Activated CD8-positive, alpha-beta memory T cell treated with anti-CD3 and anti-CD28 coated beads, Interleukin-2, amount 50 U/mL, for 24 hours (primary cell): ENCODE measurements at regions not wholly inside any gene's neighbourhood (a gene's known extent, or its start where the extent isn't known, plus 50 kb on each side); places are given as distances from the start of the nearest gene placed in this dataset.
"Not testable (repeated sequence)": the region's sequence is repeated elsewhere in the genome, so short reads cannot be mapped to it uniquely, and the experiment has no call there.

Source experiments
- DNase-seq: peaks from one replicate; pipeline ENCODE4 v3.0.0-alpha.2; 2020; ENCODE audit errors: extremely low read depth

DNA sequence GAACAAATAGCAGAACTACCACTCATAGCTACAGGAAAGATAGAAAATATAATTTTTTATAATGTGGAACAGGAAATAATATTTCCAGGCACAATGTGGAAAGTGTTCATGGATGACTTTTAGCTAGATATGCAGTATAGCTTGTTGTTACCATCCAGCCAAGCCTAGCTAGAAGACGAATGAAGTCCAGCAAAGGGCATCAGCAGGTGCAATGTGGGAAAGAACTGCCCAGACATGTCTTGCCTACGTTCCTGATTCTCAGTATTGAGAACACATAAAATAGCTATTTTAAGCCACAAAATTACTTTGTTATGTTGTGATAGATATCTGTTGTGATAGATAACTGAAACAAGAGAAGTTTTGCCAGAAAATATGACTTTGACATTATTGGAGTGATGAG lies 1690.0 kb upstream of the LRRTM3 start:
- DNase-seq, result no peak

DNA sequence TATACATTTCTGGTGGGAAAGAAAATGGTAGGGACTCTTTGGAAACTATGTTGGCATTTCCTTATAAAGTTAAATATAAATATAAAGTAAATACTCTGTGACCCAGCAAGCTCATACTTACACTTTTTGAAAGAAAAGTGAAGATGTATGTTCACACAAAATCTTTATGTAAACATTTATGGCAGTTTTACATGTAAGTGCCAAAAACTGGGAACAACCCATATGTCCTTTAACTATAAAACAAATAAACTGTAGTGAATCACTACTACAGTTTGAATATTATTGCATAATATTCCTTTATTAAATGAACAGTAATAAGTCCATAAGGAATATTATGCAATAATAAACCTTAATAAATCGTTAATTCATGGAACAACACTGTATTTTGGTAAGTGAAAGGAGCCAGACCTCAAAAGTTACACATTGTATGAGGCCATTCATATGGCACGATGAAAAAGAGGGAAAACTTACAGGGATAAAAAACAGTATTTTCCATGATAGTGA lies 1660.3 kb upstream of the LRRTM3 start:
- no peak for DNase-seq

DNA sequence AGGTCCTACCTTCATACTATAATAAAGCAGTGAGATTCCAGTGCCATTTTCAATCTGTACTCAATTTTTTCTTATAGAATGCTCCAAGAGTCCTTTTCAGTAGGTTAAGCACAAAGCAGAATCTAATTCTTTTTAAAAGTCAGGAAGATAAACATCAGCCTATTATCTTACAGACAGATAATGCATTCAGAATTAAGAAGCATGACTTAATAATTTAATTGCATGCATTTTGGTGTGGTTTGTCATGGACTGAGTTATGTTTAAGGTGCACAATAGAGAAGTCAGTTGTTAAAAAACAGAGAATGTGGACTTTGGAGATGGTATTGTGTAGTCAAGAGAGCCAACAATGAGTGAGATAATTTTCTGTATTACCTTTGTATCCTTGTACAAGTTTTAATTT lies 1656.3 kb upstream of the LRRTM3 start:
- not testable (repeated sequence) for DNase-seq

DNA sequence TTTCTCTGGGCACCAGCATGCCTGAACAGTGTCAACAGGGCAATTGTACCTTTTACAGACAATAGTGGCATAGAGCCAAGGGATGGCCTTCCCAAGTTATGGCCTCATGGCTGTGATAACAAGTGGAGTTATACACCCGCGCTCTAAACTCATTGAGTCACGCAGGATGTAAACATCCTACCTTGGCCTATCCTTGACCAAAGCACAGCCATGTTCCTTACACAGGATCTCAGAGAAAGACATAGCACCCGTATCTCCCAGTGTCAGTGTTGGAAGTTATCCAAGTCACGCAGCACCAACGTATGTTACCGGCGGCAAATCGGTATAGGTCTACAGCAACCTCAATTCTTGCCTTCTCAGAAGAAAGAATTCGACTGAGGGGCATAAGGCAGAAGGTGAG lies 1654.9 kb upstream of the LRRTM3 start:
- DNase-seq, result no peak

DNA sequence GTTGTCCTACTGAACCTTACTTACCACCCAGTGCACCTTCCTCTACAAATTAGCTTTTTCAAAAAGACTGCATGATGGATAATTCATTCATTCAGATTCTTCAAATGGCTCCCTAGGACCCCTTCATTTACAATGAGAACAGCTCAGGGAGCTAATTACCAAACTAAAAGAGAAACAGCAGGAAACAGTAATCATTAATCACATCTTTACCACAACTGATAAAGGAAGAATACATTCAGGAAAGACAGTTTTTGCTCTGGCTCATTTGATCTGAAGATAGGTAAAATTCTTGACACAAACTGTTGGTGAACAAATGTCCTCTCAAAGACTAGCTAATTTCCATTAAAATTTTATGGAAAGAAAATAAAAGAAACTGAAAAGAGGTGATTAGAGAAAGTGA lies 1652.7 kb upstream of the LRRTM3 start:
- no peak for DNase-seq

DNA sequence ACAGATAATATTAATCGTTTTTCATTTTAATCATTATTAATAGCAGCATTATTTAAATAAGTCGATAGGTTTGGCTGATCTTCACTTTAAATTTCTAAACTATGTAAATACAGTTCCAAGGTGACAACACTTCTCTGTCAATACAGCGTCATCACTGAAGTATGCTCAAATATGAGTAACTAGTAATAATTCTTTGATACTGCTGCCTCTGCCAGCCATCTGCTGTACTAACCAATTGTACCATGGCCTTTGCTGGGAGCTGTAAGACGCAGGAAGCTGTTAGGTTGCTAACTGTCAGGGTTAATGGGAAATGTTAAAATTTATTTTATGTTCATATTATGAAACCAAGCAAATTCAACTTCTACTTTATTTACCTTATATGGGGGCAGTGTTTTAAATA lies 1650.5 kb upstream of the LRRTM3 start:
- DNase-seq, result no peak

DNA sequence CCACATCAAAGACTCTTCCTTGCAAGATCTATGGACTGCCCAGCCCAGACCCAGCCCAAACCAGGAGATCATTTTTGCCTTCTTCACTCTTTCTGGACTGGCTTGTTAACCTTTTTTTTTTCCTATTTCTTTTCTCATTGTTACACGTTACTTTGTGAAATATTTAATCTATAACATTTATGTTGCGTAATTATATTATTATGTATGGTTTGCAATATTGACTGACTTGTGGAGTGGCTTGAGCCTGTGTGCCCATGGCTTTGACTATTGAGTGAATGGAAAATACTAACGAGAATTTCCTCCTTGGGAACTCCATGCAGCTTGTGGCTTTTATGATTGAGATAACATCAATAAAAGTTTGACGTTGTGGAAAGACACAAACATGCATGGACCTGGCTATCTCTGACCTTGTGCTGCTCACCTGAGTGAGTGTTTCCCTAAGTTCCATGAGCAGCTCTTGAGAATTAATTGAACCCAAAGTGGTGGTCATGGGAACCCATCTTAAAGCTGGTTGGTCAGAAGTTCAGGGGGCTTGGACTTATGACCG lies 1641.3 kb upstream of the LRRTM3 start:
- DNase-seq, result no peak

DNA sequence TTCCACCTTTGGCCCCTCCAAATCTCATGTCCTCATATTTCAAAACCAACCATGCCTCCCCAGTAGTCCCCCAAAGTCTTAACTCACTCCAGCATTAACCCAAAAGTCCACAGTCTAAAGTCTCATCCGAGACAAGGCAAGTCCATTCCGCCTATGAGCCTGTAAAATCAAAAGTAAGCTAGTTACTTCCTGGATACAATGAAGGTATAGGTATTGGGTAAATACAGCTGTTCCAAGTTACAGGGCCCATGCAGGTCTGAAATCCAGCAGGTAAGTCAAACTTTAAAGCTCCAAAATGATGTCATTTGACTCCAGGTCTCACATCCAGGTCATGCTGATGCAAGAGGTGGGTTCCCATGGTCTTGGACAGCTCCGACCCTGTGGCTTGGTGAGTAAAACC lies 1640.1 kb upstream of the LRRTM3 start:
- not testable (repeated sequence) for DNase-seq

DNA sequence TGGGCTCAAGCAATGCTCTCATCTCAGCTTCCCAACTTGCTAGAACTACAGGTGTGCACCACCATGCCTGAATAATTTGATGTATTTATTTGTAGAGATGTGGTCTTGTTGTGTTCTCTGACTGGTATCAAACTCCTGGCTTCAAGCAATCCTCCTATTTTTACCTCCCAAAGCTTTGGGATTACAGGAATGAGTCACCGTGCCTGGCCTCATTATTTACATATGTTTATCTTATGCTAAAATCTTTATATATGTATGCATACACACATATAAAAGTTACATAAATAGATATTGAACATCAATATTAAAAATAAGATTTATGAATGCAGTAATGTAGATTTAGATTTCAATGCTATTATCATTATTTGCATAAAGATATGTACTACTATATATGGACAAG lies 1634.5 kb upstream of the LRRTM3 start:
- DNase-seq, result no peak

DNA sequence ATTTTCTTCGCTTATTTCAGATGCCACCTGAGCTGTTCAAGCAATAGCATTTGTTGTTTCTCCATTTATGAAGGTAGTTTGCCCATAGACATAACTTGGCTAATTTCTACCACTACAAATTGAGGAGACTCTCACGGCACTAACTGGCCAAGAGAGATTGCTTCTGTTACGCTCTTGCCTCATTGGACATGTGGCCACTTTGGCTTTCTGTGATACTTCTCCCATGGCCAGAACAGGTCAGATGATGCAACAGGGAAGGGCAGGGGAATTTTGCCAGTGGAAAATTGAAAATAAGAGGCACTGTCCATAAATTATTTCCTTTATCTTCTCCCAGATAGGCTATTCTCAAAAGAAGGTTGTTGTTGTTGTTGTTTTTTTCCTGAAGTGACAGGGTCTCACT lies 1633.3 kb upstream of the LRRTM3 start:
- DNase-seq, result no peak

DNA sequence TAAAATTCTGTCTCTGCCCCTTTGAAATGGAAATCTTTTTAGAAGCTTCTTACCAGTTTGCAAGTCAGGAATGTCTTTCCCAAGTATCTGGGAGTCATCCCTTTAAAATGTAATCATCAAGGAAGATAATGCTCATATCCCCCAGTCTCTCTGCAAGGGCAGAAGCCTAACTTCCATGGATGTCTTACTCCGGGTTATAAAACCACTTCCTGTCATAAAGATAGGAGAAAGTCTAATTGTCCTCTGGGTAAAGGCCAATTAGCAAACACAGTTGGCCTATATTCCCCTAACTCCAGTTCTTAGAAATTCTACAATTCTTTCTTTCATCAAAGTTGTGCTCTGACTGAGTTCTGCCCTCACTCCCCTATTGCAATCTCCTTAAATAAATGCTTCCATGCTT lies 1631.5 kb upstream of the LRRTM3 start:
- no peak for DNase-seq

DNA sequence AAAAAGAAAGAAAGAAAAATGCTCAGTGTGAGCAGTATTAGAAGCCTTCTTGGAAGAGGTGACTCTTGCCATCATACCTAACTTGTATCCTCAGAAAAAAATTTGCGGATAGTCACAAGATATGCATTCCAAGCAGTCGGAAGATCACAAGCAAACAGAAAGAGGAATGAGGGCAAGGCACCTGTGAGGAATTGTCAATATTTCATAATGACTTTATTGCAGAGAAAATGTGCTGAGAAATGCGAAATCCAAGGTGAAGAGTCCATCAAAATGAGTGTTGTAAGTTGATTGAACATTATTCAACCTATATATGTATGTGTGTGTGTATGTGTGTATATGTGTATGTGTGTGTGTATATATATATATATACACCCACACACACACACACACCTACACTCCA lies 1624.7 kb upstream of the LRRTM3 start:
- no peak for DNase-seq

DNA sequence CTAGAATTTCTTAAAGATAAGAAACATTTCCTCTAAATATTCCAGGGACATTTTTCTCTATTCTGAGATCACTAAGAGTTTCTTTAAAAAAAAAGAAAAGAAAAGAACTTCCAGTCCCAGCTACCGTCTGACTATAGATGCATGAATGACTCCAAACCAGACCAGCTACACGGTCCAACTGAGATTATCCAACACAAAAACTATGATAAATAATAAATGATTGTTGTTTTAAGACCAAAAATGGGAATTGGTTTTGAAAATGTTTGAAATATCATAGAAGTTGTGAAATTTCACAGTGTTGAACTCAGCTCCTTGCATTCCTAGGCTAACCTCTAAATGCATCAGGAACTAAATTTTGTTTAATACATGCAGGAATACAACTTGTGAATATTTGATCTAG lies 1619.6 kb upstream of the LRRTM3 start:
- no peak for DNase-seq

DNA sequence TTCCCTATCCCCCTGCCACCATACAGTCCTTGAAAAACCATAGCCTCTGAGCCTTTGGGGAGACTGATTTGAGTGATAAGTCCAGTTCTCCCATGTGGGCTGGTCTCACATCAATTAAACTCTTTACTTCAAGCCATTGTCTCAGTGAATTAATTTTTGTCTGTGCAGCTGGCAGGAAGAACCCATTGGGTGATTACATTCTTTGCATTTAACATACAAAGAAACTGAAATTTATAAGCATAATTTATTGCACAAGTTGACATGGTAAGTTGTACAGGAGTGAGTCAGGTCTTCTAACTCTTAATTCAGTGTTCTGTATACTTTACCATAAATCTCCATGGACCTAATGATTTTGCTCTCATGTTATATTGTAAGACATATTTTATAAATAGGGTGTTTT lies 1613.0 kb upstream of the LRRTM3 start:
- no peak for DNase-seq

DNA sequence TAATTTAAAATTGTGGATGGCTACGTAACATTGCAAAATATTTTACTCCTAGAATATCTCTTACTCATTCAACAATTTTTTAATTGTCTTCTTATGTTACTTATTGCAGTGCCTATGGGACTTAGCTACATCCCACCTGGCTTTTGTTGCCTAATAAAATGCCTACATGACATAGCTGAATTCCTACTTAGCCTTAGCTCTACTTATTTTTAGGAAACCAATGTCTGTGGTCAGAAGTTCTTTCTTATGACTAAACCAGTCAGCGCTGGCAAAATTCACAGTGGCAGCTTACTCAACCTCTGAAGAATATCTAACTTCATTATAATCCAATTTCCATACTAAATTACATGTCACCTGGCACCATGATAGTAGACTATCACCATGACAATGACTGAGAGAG lies 1612.4 kb upstream of the LRRTM3 start:
- DNase-seq, result no peak

DNA sequence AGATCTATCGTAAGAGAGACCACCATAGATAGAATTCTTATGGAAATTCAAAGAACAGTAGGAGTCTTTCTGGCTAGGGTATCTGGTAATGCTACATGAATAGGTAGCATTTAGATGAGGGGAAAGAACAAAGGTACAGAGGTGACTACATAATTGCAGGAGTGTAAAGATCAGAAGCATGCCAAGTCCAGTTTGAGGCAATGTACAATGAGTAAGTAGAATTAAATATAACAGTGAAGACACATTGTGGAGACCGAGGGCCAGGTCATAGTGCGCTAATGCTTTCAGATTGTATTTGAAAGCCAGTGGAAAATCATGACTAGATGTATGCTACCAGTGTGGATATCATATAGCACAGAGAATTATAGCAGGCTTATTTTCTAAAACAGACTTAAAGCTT lies 1611.6 kb upstream of the LRRTM3 start:
- no peak for DNase-seq

DNA sequence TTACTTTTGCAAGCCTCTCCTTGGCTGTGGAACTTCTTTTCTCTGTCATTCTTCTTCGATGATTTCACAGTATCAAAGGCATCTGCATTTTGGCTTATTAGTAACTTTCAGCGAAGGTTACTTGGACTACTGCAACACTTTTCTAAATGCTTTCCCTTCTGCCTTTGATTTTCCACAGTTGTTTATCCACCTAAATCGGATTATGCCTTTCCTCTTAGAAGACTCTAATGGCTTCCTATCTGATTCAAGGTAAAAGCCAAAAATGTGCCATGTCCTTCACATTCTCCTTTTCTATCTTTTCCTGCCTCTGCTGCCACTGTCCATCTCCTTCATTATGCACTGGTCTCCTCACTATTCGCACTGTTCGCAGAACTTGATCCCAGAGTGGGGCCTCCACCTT lies 1606.3 kb upstream of the LRRTM3 start:
- no peak for DNase-seq

DNA sequence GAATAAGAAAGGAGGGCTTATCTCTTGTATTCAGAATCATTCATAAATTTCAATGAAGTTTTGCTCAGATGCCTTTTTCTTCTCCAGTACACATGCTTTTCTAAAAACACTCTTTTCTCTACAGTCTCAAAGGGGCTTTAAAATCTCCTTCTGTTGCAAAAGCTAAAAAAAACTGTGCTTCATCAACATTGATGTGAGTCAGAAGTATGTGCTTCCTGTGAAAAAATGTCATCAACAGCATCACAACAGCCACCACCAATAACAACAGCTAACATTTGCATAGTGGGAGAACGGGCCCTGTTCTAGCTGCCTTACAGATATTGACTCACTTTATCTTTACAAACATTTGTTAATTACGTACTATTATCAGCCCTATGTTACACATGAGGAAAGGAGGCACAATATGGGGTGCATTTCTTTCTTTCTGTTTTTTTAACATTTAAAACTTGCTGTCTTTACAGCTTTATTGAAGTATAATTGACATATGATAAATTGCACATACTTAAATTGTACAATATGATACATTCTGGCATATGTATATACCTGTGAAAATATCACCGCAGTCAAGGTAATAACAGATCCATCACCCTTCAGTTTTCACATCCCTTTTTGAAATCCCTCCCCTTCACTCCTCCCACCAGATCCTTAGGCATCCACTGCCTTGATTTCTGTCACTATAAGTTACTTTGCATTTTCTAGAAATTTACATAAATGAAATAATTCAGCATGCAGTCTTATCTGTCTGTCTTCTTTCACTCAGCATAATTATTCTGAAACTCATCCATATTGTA lies 1605.4 kb upstream of the LRRTM3 start:
- no peak for DNase-seq

DNA sequence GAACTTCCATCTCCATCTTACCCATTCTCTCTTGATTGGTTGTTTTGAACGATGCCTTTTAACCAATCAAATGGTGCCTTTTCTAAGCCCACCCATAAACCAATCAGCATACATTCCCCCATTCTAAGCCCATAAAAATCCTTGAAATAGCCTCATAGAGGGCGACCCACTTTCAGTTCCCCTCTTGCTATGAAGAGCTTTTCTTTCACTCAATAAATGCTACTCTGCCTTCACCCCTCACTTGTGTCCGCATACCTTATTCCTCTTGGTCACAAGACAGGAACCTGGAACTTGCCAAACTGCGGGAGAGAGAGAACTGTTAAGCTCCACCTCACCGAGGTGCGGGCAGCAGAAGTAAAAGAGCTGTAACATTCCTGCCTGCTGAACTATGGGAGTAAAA lies 1602.0 kb upstream of the LRRTM3 start:
- no peak for DNase-seq

DNA sequence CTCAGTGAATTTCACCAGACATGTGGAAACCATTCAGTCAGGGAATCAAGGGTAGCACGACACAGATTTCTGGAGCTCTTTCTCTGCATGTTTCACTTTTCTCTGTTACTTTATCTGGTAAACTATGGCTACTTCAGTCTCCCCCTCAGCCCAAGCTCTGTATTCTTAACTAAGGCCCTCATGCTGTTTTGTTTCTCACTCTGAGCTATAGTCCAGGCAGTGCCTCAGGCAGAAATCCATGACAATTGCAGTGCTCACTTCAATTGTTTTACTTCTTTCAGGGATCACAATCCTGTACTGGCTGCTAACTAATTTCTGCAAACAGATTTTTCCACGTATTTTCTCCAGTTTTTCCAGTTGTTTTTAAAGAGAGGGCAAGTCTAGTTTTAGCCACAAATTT lies 1599.9 kb upstream of the LRRTM3 start:
- no peak for DNase-seq

DNA sequence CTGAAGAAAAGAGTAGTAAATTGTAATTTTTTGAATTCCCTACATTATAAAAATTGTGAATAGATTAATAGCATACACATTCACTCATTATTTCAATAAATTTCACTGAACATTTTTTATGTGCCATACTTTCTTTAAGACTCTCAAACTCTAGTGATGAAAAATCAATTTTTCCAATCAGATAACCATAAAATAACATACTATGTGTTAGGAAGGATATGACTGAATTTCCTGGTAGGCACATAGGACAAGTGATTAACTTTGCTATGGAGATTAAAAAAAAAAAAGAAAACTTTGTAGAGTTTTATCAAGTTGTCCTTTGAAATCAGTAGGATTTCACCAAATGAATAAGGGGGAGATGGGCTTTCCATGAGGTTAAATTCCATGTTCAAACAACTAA lies 1597.3 kb upstream of the LRRTM3 start:
- no peak for DNase-seq

DNA sequence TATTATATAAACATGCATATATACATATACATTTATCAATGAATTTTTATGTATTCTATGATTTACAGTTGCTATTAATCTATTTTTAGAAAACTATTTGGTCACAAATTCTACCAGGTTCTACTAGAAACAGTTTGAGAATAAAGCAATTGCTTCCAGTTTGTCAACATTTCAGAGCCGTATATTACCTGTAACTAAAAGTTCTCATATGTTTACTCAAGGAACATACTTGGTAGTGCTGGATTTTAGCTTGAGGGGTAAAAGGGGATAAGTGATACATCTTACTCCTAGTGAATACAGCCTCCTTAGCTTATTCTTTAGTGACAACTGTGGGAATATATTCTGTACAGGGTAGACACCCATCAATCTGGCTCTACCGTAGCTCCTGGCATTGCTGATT lies 1590.5 kb upstream of the LRRTM3 start:
- DNase-seq, result no peak

DNA sequence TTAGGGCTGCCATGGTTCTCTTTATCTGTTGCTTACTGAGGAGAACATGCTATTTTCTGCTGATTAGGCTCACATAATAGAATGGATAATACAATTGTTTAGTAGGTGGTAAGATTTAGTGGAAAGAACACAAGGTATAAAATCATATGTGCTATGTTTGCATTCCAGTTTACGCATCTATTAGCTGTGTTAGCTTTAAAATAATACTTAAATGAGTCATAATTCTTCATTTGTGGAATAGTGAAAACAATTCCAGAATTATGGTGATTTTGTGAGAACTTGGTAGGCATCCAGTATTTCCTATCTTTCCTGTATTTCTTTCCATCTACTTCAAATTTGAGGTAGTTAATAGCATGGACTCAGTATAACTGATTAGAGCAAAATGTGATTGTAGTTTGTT lies 1585.5 kb upstream of the LRRTM3 start:
- DNase-seq, result no peak
